ENCODE measurements at regions not wholly inside any gene's neighbourhood (a gene's known extent, or its start where the extent isn't known, plus 50 kb on each side); places are given as distances from the start of the nearest gene placed in this dataset.

- Histone ChIP-seq H3K27me3 (no peaks in the 10 kb centered on the region), H3K27ac (peak overlapping the region; percentile 58 to 94), H3K9me3 (no peaks in the 10 kb centered on the region), H3K4me1 (peaks cover 0 to 65% of the 10 kb centered on the region in 2 donors), H3K4me3 (no peak overlapping the region), H3K36me3 (no peaks in the 10 kb centered on the region)
- DNase-seq (ENCODE audit: low spot score), result peak; percentile 86
- no peak for TF ChIP-seq CTCF (IDR thresholded peaks at IDR 0.05)
Measured at GRCh38 chr11:112780351-112781087, 180.7 kb upstream of the NCAM1 start.

GRCh38 chr11:112783945-112784322 lies 177.3 kb upstream of the NCAM1 start:
- TF ChIP-seq CTCF (IDR thresholded peaks at IDR 0.05), result no peak
- Histone ChIP-seq H3K4me3 (no peak overlapping the region), H3K36me3 (no peaks in the 10 kb centered on the region), H3K9me3 (no peaks in the 10 kb centered on the region), H3K27ac (peak overlapping the region; percentile 64 to 79), H3K4me1 (peaks cover 0 to 59% of the 10 kb centered on the region in 2 donors), H3K27me3 (no peaks in the 10 kb centered on the region)
- no peak for DNase-seq (ENCODE audit: low spot score)

GRCh38 chr11:112784323-112785073 lies 176.7 kb upstream of the NCAM1 start:
- Histone ChIP-seq H3K4me3 (peak overlapping the region; percentile 7 to 32), H3K27me3 (no peaks in the 10 kb centered on the region), H3K9me3 (no peaks in the 10 kb centered on the region), H3K27ac (peak overlapping the region; percentile 64 to 79), H3K4me1 (peaks cover 0 to 53% of the 10 kb centered on the region in 2 donors), H3K36me3 (no peaks in the 10 kb centered on the region)
- DNase-seq (ENCODE audit: low spot score), result peak; percentile 74
- TF ChIP-seq CTCF (IDR thresholded peaks at IDR 0.05), result no peak

- peak overlapping the region; percentile 64 to 79 for H3K27ac ChIP-seq
- no peaks in the 10 kb centered on the region for H3K27me3 ChIP-seq
- no peaks in the 10 kb centered on the region for H3K9me3 ChIP-seq
- H3K4me3 ChIP-seq, result peak overlapping the region; percentile 7 to 32
- peaks cover 0 to 48% of the 10 kb centered on the region in 2 donors for H3K4me1 ChIP-seq
- no peaks in the 10 kb centered on the region for H3K36me3 ChIP-seq
- TF ChIP-seq CTCF (IDR thresholded peaks at IDR 0.05), result no peak
- peak; percentile 76 for DNase-seq (ENCODE audit: low spot score)
Measured at GRCh38 chr11:112785149-112785548, 176.1 kb upstream of the NCAM1 start.

GRCh38 chr11:112785719-112786118 lies 175.5 kb upstream of the NCAM1 start:
- Histone ChIP-seq H3K9me3 (no peaks in the 10 kb centered on the region), H3K4me1 (peaks cover 0 to 42% of the 10 kb centered on the region in 2 donors), H3K36me3 (no peaks in the 10 kb centered on the region), H3K4me3 (no peak overlapping the region), H3K27me3 (no peaks in the 10 kb centered on the region), H3K27ac (peak overlapping the region; percentile 64 to 79)
- DNase-seq (ENCODE audit: low spot score), result no peak
- no peak for TF ChIP-seq CTCF (IDR thresholded peaks at IDR 0.05)
